ENCODE measurements at regions not wholly inside any gene's neighbourhood (a gene's known extent, or its start where the extent isn't known, plus 50 kb on each side); places are given as distances from the start of the nearest gene placed in this dataset.

- H3K27ac Mint-ChIP-seq, result no peak overlapping the region
- no peaks in the 10 kb centered on the region for H3K9me3 Mint-ChIP-seq
- H3K4me3 Mint-ChIP-seq, result no peak overlapping the region
- H3K36me3 Mint-ChIP-seq, result no peaks in the 10 kb centered on the region
- H3K4me1 Mint-ChIP-seq, result no peaks in the 10 kb centered on the region
- no peaks in the 10 kb centered on the region for H3K27me3 Mint-ChIP-seq
Measured at GRCh38 chrX:69090022-69090421, 75.2 kb downstream of the PJA1 start.

DNA sequence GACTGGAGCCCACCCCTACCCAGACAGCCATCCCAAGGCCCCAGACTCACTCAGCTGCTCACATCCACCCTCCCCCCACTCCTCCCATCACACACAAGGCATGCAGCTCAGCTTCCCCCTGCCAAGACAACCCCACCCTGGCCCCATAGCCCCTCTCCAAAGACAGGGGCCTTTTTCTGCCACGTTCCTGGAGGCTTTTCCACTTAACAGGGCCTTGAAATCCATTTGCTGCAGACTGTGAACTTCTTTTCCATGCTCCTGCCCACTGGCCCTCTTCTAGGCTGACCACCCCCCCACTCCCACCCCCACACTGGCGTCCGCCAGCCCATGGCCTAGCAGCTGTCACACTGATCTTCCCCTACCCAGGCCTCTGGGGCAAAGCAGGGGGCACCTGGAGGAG is 76.0 kb downstream of the PJA1 start:
- Mint-ChIP-seq H3K27me3 (no peaks in the 10 kb centered on the region), H3K9me3 (no peaks in the 10 kb centered on the region), H3K27ac (no peak overlapping the region), H3K4me3 (no peak overlapping the region), H3K4me1 (no peaks in the 10 kb centered on the region), H3K36me3 (no peaks in the 10 kb centered on the region)

- Mint-ChIP-seq H3K4me3 (no peak overlapping the region), H3K36me3 (no peaks in the 10 kb centered on the region), H3K9me3 (no peaks in the 10 kb centered on the region), H3K27ac (no peak overlapping the region), H3K27me3 (no peaks in the 10 kb centered on the region), H3K4me1 (no peaks in the 10 kb centered on the region)
Measured at GRCh38 chrX:69088171-69088938, 76.9 kb downstream of the PJA1 start.

- Mint-ChIP-seq H3K4me1 (no peaks in the 10 kb centered on the region), H3K27ac (no peak overlapping the region), H3K27me3 (no peaks in the 10 kb centered on the region), H3K4me3 (no peak overlapping the region), H3K36me3 (no peaks in the 10 kb centered on the region), H3K9me3 (no peaks in the 10 kb centered on the region)
Measured at GRCh38 chrX:69085826-69086225, 79.4 kb downstream of the PJA1 start.

GRCh38 chrX:69085151-69085550 is 80.1 kb downstream of the PJA1 start:
- Mint-ChIP-seq H3K36me3 (no peaks in the 10 kb centered on the region), H3K4me1 (no peaks in the 10 kb centered on the region), H3K9me3 (no peaks in the 10 kb centered on the region), H3K4me3 (no peak overlapping the region), H3K27ac (no peak overlapping the region), H3K27me3 (no peaks in the 10 kb centered on the region)

DNA sequence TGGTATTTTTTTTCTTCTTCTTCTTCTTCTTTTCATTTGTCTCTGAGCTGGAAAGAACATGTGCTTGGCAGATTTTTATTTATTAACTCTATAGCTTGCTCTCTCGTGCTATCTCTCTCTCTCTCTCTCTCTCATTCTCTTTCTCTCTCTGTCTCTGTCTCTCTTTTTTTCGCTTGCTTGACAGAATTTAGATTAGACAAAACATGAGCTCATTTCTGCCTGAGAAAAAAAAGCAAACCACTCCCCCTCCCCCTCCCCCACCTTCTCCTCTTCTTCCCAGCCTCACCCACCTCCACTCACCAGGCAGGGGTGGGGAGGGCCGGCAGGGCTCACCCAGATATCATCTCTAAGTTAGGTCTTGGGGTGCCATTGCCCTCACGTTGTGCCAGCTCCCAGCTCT is 81.5 kb downstream of the PJA1 start:
- Mint-ChIP-seq H3K27ac (no peak overlapping the region), H3K4me3 (no peak overlapping the region), H3K4me1 (no peaks in the 10 kb centered on the region), H3K36me3 (no peaks in the 10 kb centered on the region), H3K9me3 (no peaks in the 10 kb centered on the region), H3K27me3 (no peaks in the 10 kb centered on the region)

- Mint-ChIP-seq H3K4me3 (no peak overlapping the region), H3K36me3 (no peaks in the 10 kb centered on the region), H3K27ac (no peak overlapping the region), H3K9me3 (no peaks in the 10 kb centered on the region), H3K27me3 (no peaks in the 10 kb centered on the region), H3K4me1 (no peaks in the 10 kb centered on the region)
Measured at GRCh38 chrX:69083361-69083760, 81.9 kb downstream of the PJA1 start.

- Mint-ChIP-seq H3K27ac (no peak overlapping the region), H3K36me3 (no peaks in the 10 kb centered on the region), H3K4me1 (no peaks in the 10 kb centered on the region), H3K9me3 (no peaks in the 10 kb centered on the region), H3K27me3 (no peaks in the 10 kb centered on the region), H3K4me3 (no peak overlapping the region)
Measured at GRCh38 chrX:69082753-69083150, 82.5 kb downstream of the PJA1 start.

DNA sequence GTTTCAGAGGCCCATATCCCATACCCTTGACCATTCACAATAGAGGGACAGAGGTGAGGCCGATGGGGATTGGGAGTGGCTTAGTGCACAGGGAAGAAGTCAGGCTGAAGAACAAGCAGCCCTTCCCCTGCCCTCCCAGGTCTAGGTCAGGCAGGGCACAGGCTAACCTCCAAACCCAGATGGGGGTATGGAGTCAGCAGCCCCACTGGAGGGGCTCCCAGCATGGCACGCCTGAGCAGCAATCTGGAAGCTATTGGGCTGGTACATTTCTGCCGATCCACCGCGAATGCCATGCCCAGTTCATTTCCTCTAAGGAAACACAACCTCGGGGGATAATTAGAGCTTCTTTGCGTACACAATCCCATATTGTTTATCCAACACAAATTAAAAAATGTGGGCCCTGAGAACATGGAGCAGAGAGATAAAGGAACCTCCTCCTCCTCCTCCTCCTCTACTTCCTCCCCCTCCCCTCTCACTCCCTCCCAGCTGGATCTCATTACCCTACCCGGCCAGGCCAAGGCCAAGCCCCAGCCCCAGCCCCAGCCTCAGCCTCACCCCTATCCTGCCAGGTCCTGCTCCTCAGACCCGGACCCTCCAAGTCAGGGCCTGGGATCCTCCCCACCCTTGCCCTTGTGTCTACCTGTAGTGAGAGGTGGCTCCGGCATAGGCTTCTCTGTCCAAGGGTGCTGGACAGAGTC is 83.0 kb downstream of the PJA1 start:
- no peaks in the 10 kb centered on the region for H3K27me3 Mint-ChIP-seq
- H3K4me1 Mint-ChIP-seq, result no peaks in the 10 kb centered on the region
- no peaks in the 10 kb centered on the region for H3K9me3 Mint-ChIP-seq
- no peak overlapping the region for H3K27ac Mint-ChIP-seq
- H3K36me3 Mint-ChIP-seq, result no peaks in the 10 kb centered on the region
- no peak overlapping the region for H3K4me3 Mint-ChIP-seq

- Mint-ChIP-seq H3K27me3 (no peaks in the 10 kb centered on the region), H3K4me3 (no peak overlapping the region), H3K27ac (no peak overlapping the region), H3K9me3 (no peaks in the 10 kb centered on the region), H3K36me3 (no peaks in the 10 kb centered on the region), H3K4me1 (no peaks in the 10 kb centered on the region)
Measured at GRCh38 chrX:69080855-69081465, 84.3 kb downstream of the PJA1 start.

- Mint-ChIP-seq H3K36me3 (no peaks in the 10 kb centered on the region), H3K4me1 (no peaks in the 10 kb centered on the region), H3K27me3 (no peaks in the 10 kb centered on the region), H3K27ac (no peak overlapping the region), H3K4me3 (no peak overlapping the region), H3K9me3 (no peaks in the 10 kb centered on the region)
Measured at GRCh38 chrX:69079268-69079667, 86.0 kb downstream of the PJA1 start.

GRCh38 chrX:69077895-69078455 is 87.3 kb downstream of the PJA1 start:
- Mint-ChIP-seq H3K36me3 (no peaks in the 10 kb centered on the region), H3K9me3 (no peaks in the 10 kb centered on the region), H3K27ac (no peak overlapping the region)

DNA sequence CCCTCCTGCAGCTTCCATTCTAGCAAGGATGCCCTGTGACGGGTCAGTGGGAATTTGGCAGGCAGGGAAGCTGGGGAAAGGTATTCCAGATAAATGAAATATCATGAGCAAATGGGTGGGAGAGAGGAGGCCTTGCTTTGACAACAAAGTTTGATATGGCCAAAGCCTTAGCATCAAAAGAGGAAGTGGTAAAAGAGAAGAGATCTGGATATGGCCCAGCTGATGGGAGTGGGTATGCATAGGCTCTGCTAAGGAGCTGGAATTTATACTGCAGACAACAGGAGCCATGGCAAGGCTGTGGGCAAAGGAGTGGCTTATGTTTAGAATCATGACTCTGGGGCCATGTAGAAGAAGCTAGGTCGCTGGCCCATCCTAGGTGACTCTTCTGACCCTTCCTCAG is 89.2 kb downstream of the PJA1 start:
- H3K4me3 Mint-ChIP-seq, result no peak overlapping the region
- no peak overlapping the region for H3K27ac Mint-ChIP-seq
- H3K9me3 Mint-ChIP-seq, result no peaks in the 10 kb centered on the region
- H3K36me3 Mint-ChIP-seq, result no peaks in the 10 kb centered on the region
- H3K4me1 Mint-ChIP-seq, result no peaks in the 10 kb centered on the region
- H3K27me3 Mint-ChIP-seq, result no peaks in the 10 kb centered on the region

More at GRCh38 chrX:69077895-69078455, 87.3 kb downstream of the PJA1 start:
- no peaks in the 10 kb centered on the region for H3K27me3 Mint-ChIP-seq
- no peaks in the 10 kb centered on the region for H3K4me1 Mint-ChIP-seq
- no peak overlapping the region for H3K4me3 Mint-ChIP-seq

- H3K4me1 Mint-ChIP-seq, result no peaks in the 10 kb centered on the region
- no peaks in the 10 kb centered on the region for H3K9me3 Mint-ChIP-seq
- H3K27ac Mint-ChIP-seq, result no peak overlapping the region
- H3K36me3 Mint-ChIP-seq, result no peaks in the 10 kb centered on the region
- no peaks in the 10 kb centered on the region for H3K27me3 Mint-ChIP-seq
- no peak overlapping the region for H3K4me3 Mint-ChIP-seq
Measured at GRCh38 chrX:69074726-69075125, 90.5 kb downstream of the PJA1 start.

DNA sequence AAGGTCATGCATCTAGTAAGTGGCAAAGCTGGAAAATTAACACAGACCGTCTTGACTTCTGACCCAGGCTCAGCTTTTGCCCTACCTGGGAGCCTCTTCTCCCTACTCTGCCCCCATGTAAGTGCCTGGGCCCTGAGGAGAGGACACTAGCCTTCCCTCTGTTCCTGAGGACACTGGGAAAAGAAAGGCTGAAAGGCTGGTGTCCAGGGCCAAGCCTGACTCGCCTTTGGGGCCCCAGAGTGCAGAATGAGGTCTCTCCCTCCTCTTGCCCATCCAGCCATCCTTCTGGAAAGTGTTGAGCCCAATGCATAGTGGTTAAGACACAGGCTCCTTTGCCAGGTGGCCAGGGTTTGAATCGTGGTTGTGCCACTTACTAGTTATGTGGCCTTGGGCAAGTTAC is 91.5 kb downstream of the PJA1 start:
- H3K4me1 Mint-ChIP-seq, result no peaks in the 10 kb centered on the region
- H3K27ac Mint-ChIP-seq, result no peak overlapping the region
- H3K36me3 Mint-ChIP-seq, result no peaks in the 10 kb centered on the region
- no peaks in the 10 kb centered on the region for H3K27me3 Mint-ChIP-seq
- no peak overlapping the region for H3K4me3 Mint-ChIP-seq
- no peaks in the 10 kb centered on the region for H3K9me3 Mint-ChIP-seq

DNA sequence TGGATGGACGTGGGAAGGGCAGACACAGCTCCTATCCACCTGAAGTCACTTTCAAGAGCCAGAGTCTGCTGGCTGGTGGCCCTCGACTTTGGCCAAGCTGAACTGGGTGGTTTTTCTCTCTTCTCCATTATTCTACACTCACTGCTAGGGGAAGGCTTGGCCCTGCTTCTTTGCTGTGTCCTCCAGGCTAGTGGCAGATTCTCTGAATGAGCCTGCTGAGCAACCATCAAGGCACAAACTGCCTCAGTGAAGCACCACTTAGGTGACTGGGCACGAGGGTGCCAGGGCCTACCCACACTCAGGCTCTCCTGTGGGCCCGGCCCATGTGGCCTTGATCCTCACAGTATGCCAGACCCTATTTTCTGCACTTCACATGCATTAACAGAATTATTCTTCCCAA is 92.0 kb downstream of the PJA1 start:
- Mint-ChIP-seq H3K27me3 (no peaks in the 10 kb centered on the region), H3K4me1 (no peaks in the 10 kb centered on the region), H3K27ac (no peak overlapping the region)

More for the DNA sequence above, 92.0 kb downstream of the PJA1 start:
- Mint-ChIP-seq H3K9me3 (no peaks in the 10 kb centered on the region), H3K36me3 (no peaks in the 10 kb centered on the region), H3K4me3 (no peak overlapping the region)
